DMS79 (cell line): ENCODE measurements at regions not wholly inside any gene's neighbourhood (a gene's known extent, or its start where the extent isn't known, plus 50 kb on each side); places are given as distances from the start of the nearest gene placed in this dataset.

Experiments
- DNase-seq: peaks from one replicate; lab custom pipeline; 2025; lab: John Stamatoyannopoulos, UW

GRCh38 chr3:194536871-194537637, 50.3 kb upstream of the ATP13A3 start:
- peak; percentile 71 for DNase-seq
